ENCODE measurements at regions not wholly inside any gene's neighbourhood (a gene's known extent, or its start where the extent isn't known, plus 50 kb on each side); places are given as distances from the start of the nearest gene placed in this dataset.

GRCh38 chr2:139170406-139170805 is 390.2 kb upstream of the NXPH2 start:
- Histone ChIP-seq H3T11ph (ENCODE audit: low read length) (no peak overlapping the region), H3K14ac (ENCODE audit: insufficient read depth, low read length) (no peak overlapping the region), H4K8ac (replicated peaks; ENCODE audit: insufficient read length, low read depth, low read length) (no peak overlapping the region), H3K56ac (ENCODE audit: insufficient read length, low read depth, low read length) (no peak overlapping the region), H3K4ac (ENCODE audit: low read depth, low read length) (no peak overlapping the region), H3K18ac (ENCODE audit: insufficient read length, low read depth, low read length) (no peak overlapping the region), H3K9me3 (ENCODE audit: control insufficient read depth, low read depth, low read length) (no peaks in the 10 kb centered on the region), H3K27me3 (ENCODE audit: insufficient read depth, low read length) (no peaks in the 10 kb centered on the region), H3K9ac (ENCODE audit: extremely low read depth, insufficient read length, low read length) (no peak overlapping the region), H2BK20ac (ENCODE audit: low read depth, low read length, poor library complexity, severe bottlenecking) (no peak overlapping the region), H4K91ac (ENCODE audit: insufficient read length, low read depth, low read length) (no peak overlapping the region), H3K79me2 (ENCODE audit: insufficient read depth, low read length) (no peaks in the 10 kb centered on the region), H3K79me1 (ENCODE audit: insufficient read depth, low read depth, low read length, poor library complexity, severe bottlenecking) (no peaks in the 10 kb centered on the region), H3K4me2 (ENCODE audit: insufficient read depth, insufficient read length, low read length) (no peak overlapping the region), H2BK12ac (ENCODE audit: insufficient read length, low read depth, low read length) (no peak overlapping the region), H2AFZ (ENCODE audit: low read length) (no peak overlapping the region), H2BK120ac (ENCODE audit: low read depth, low read length, poor library complexity, severe bottlenecking) (no peak overlapping the region), H3K4me1 (ENCODE audit: insufficient read depth, low read length) (no peaks in the 10 kb centered on the region), H3K27ac (ENCODE audit: insufficient read length, low read depth, low read length) (no peak overlapping the region), H4K20me1 (ENCODE audit: control insufficient read depth, insufficient read depth, insufficient read length) (no peaks in the 10 kb centered on the region), H2BK15ac (ENCODE audit: low read depth, low read length) (no peak overlapping the region), H2BK5ac (ENCODE audit: insufficient read length, low read length) (no peak overlapping the region), H4K5ac (ENCODE audit: insufficient read length, low read depth, low read length) (no peak overlapping the region), H2AK5ac (ENCODE audit: insufficient read length, low read length) (no peak overlapping the region), H3K23ac (ENCODE audit: insufficient read length, low read depth, low read length) (no peak overlapping the region), H3K23me2 (ENCODE audit: insufficient read length, low read depth, low read length, poor library complexity, severe bottlenecking) (no peaks in the 10 kb centered on the region)
- no peak for DNase-seq
- Mint-ChIP-seq H3K27ac (no peak overlapping the region; a peak in 1 of 7 replicates), H3K9me3 (no peaks in the 10 kb centered on the region), H3K4me1 (no peaks in the 10 kb centered on the region), H3K36me3 (ENCODE audit: insufficient read depth in 1 of 3, low read depth in 3 of 3) (no peaks in the 10 kb centered on the region), H3K4me3 (no peak overlapping the region), H3K27me3 (ENCODE audit: low read depth) (no peaks in the 10 kb centered on the region)
- WGBS (ENCODE audit: extremely low coverage, insufficient read length, low lambda C conversion rate) = no CpG with 5 or more reads among the region's 2 CpGs
- no peak for TF ChIP-seq CTCF (conservative IDR thresholded peaks at IDR 0.05)
